Heart right ventricle (tissue), 16 donors: ENCODE measurements at regions not wholly inside any gene's neighbourhood (a gene's known extent, or its start where the extent isn't known, plus 50 kb on each side); places are given as distances from the start of the nearest gene placed in this dataset.

Source experiments
- ATAC-seq, 8 donors: fragments of 200-7000 bp; cut with Tn5 transposase; one replicate each; pipeline ENCODE4 v1.9.1; 2020; ENCODE audit warnings: mild to moderate bottlenecking in 8 of 8, moderate library complexity in 8 of 8, moderate number of reproducible peaks in 1 of 8
- DNase-seq, 2 donors: peaks; one replicate each; pipeline ENCODE4 v3.0.0-alpha.2; 2020
- H3K27ac ChIP-seq, 10 donors: fragments of 200-600 bp; sonication (generic) in 2 of 10; one replicate each; pipeline versions ENCODE4 v1.5.0 to v1.8.0; 2020 to 2022; ENCODE audit warnings: mild to moderate bottlenecking in 3 of 10
- H3K27me3 ChIP-seq, 7 donors: fragments of 200-600 bp; one replicate each; pipeline ENCODE4 v1.8.0; 2021 to 2022; ENCODE audit warnings: mild to moderate bottlenecking in 2 of 7
- H3K36me3 ChIP-seq, 9 donors: fragments of 200-600 bp; sonication (generic) in 1 of 9; one replicate each; pipeline versions ENCODE4 v1.5.0 to v1.8.0; 2020 to 2022; ENCODE audit warnings: mild to moderate bottlenecking in 2 of 9
- H3K4me1 ChIP-seq, 9 donors: fragments of 200-600 bp; sonication (generic) in 1 of 9; one replicate each; pipeline versions ENCODE4 v1.5.0 to v1.8.0; 2020 to 2022; ENCODE audit warnings: mild to moderate bottlenecking in 4 of 9
- H3K4me3 ChIP-seq, 10 donors: fragments of 200-600 bp; sonication (generic) in 2 of 10; one replicate each; pipeline versions ENCODE4 v1.5.0 to v1.8.0; 2020 to 2022; ENCODE audit warnings: mild to moderate bottlenecking in 7 of 10, moderate library complexity in 2 of 10
- H3K9me3 ChIP-seq, 11 donors: fragments of 200-600 bp in 10 of 11; sonication (generic) in 2 of 11; one replicate each; pipeline versions ENCODE4 v1.5.0 to v1.8.0; 2013 to 2022; ENCODE audit warnings: mild to moderate bottlenecking in 2 of 11, control low read depth in 1 of 11, moderate library complexity in 1 of 11
- WGBS, 2 donors: extraction: QIAGEN DNeasy Blood & Tissue Kit; methylation state at CpG; one replicate each; pipeline ENCODE4 v1.1.7; 2013; ENCODE audit warnings: inconsistent platforms in 1 of 2; 5-methylcytosine and 5-hydroxymethylcytosine counted together
- intact Hi-C, 10 donors: fragments of 100-400 bp; cut with DNase I; formaldehyde crosslinking; loops; one replicate each; pipeline versions ENCODE4 v1.11.1 to v1.14.2; 2022
- TF ChIP-seq, protein P1 (sequence below), 9 donors: fragments of 200-600 bp; sonication (generic) in 2 of 9; IDR thresholded peaks; one replicate each; pipeline versions ENCODE4 v1.5.0 to v1.8.0; 2021 to 2022; ENCODE audit warnings: antibody characterized with exemption in 9 of 9, mild to moderate bottlenecking in 5 of 9, moderate library complexity in 1 of 9
- donor health status: Arrhythmogenic right ventricular cardiomyopathy.
- donor health status: ischemic (EF 13 %, LVEDD 7.1; RV severe dilation, severe dysfunction).
- donor health status: healthy with polysubstance abuse.
- donor health status: DM: no; HTN: yes; CAD: no.
- donor health status: DM: no; HTN: no; CAD: no.
- donor health status: ischemic (EF 25% LVEDD 6.9; RV normal size, moderate dysfunction).
- donor health status: ischemic (EF 25% LVEDD 5.7; RV mildly dilated, moderate dysfunction).
- donor health status: healthy.
- donor health status: DM: yes; HTN: yes; CAD: no.
- donor health status: Ischemic cardiomyopathy.
- donor health status: ischemic (EF 35%, LVEDD 5.7; RV mildly dilated, moderate dysfunction).
- donor health status: nonischemic (EF 11% LVEDD 7.7; RV severe dilation, severe dysfunction).
- donor health status: DM: yes; HTN: yes; CAD: no.
- donor health status: PGD.
- donor health status: ischemic (EF 29% LVEDD 5.4; RV normal size, mild dysfunction).
- donor health status: nonischemic (EF 23%, LVEDD 6.1; RV moderate dilation, normal function).

DNA sequence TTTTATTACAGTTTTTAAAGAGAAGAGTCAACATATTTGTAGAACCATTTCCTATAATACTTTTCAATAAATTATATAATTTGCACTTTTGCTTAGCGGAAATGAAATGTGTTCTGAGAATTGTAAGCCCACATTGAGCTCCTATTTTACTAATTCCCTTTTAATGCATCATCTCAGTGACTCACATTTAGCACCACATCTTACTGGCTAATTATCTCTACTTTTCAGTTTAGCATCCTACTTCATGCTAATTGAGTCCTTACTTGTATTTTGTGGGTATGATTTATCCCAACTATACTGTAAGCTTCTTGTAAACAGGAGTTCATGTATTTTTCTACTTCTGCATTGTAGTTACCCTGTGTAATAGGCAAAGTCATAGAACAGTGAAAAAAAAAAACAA is 67.5 kb downstream of the TMX1 start:
- H3K36me3 ChIP-seq: no peaks in the 10 kb centered on the region
- peaks cover 0 to 29% (median 7%) of the 10 kb centered on the region in 9 donors for H3K4me1 ChIP-seq
- no peaks in the 10 kb centered on the region for H3K27me3 ChIP-seq
- TF ChIP-seq, protein P1, sequence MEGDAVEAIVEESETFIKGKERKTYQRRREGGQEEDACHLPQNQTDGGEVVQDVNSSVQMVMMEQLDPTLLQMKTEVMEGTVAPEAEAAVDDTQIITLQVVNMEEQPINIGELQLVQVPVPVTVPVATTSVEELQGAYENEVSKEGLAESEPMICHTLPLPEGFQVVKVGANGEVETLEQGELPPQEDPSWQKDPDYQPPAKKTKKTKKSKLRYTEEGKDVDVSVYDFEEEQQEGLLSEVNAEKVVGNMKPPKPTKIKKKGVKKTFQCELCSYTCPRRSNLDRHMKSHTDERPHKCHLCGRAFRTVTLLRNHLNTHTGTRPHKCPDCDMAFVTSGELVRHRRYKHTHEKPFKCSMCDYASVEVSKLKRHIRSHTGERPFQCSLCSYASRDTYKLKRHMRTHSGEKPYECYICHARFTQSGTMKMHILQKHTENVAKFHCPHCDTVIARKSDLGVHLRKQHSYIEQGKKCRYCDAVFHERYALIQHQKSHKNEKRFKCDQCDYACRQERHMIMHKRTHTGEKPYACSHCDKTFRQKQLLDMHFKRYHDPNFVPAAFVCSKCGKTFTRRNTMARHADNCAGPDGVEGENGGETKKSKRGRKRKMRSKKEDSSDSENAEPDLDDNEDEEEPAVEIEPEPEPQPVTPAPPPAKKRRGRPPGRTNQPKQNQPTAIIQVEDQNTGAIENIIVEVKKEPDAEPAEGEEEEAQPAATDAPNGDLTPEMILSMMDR (IDR thresholded peaks at IDR 0.05): no peak
- no peak overlapping the region for H3K27ac ChIP-seq
- 94 to 99% methylated on average over 1 of the region's 1 CpG for WGBS, 2 donors
- H3K4me3 ChIP-seq: no peak overlapping the region
- ATAC-seq (no peak), DNase-seq (no peak)
- H3K9me3 ChIP-seq: no peaks in the 10 kb centered on the region
- intact Hi-C loops: no loop called here

GRCh38 chr14:51308866-51309265 is 68.8 kb downstream of the TMX1 start:
- TF ChIP-seq, protein P1 (IDR thresholded peaks at IDR 0.05): no peak
- no peaks in the 10 kb centered on the region for H3K36me3 ChIP-seq
- no peak for DNase-seq

DNA sequence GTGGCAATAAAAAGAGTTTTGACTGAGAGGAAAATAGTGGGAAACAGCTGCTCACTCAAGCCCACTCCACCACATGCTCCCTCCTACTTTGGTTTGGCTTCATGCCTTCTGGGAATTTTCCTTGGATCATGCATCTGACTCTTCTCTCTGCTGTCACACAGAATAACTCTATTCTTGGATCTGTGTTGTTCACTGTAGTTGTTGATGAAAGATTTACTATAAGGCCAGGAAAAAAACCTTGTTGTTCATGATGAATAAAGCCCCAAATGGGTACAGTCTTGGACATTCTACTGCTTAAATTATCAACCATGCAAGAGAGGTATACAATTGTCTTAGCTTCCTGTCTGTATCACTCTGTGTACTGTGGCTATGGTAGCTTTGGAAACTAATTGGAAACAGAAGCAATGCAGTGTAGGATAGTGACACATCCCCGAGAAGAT is 70.5 kb downstream of the TMX1 start:
- H3K4me1 ChIP-seq: peaks cover 0 to 20% (median 7%) of the 10 kb centered on the region in 9 donors
- no peaks in the 10 kb centered on the region for H3K36me3 ChIP-seq
- H3K4me3 ChIP-seq: no peak overlapping the region
- DNase-seq (peak in 1 of 2 donors; percentile 73), ATAC-seq (peak in 7 of 8 donors; percentile 77 to 95 (median 90))
- peak overlapping the region in 4 of 10 donors; percentile 2 to 58 (median 49) for H3K27ac ChIP-seq
- 38 to 59% methylated on average over 1 of the region's 1 CpG for WGBS, 2 donors
- intact Hi-C loops: no loop called here
- TF ChIP-seq, protein P1 (IDR thresholded peaks at IDR 0.05): no peak
- H3K9me3 ChIP-seq: no peaks in the 10 kb centered on the region
- no peaks in the 10 kb centered on the region for H3K27me3 ChIP-seq

More at GRCh38 chr14:51308866-51309265, 68.8 kb downstream of the TMX1 start:
- intact Hi-C loops: no loop called here
- Histone ChIP-seq H3K9me3 (no peaks in the 10 kb centered on the region), H3K4me3 (no peak overlapping the region), H3K4me1 (peaks cover 0 to 20% (median 7%) of the 10 kb centered on the region in 9 donors), H3K27me3 (no peaks in the 10 kb centered on the region), H3K27ac (no peak overlapping the region)
- ATAC-seq: no peak

- H3K27ac ChIP-seq: no peak overlapping the region
- DNase-seq (no peak), ATAC-seq (no peak)
- no peaks in the 10 kb centered on the region for H3K9me3 ChIP-seq
- intact Hi-C loops: no loop called here
- TF ChIP-seq, protein P1 (IDR thresholded peaks at IDR 0.05): no peak
- H3K27me3 ChIP-seq: no peaks in the 10 kb centered on the region
- peaks cover 0 to 43% (median 22%) of the 10 kb centered on the region in 9 donors for H3K4me1 ChIP-seq
- H3K4me3 ChIP-seq: no peak overlapping the region
- WGBS, 2 donors: 94% methylated on average over 4 of the region's 4 CpGs
- no peaks in the 10 kb centered on the region for H3K36me3 ChIP-seq
Observed at GRCh38 chr14:51314321-51315015, 74.4 kb downstream of the TMX1 start.
